ENCODE measurements at regions not wholly inside any gene's neighbourhood (a gene's known extent, or its start where the extent isn't known, plus 50 kb on each side); places are given as distances from the start of the nearest gene placed in this dataset.

DNA sequence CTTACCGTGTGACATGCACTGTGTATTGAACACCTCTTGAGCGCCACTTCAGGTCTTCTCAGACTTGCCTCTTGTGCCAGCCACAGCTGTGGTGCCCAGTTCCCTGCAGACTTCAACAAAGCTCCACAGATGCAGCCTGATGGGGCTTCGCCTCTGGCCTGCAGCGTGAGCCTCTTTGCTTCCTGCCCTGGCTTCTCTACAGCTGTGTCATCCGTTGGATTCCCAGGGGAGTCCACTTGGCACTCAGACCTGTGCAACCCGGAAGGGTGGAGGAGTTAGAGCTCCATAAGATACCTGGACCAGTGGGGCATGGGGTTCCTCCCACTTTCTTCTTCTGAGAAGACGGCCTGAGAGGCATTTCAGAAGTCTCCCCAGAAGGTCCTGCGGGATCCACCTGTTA, 57.7 kb upstream of the BNIP2 start:
- TF ChIP-seq, protein P1, sequence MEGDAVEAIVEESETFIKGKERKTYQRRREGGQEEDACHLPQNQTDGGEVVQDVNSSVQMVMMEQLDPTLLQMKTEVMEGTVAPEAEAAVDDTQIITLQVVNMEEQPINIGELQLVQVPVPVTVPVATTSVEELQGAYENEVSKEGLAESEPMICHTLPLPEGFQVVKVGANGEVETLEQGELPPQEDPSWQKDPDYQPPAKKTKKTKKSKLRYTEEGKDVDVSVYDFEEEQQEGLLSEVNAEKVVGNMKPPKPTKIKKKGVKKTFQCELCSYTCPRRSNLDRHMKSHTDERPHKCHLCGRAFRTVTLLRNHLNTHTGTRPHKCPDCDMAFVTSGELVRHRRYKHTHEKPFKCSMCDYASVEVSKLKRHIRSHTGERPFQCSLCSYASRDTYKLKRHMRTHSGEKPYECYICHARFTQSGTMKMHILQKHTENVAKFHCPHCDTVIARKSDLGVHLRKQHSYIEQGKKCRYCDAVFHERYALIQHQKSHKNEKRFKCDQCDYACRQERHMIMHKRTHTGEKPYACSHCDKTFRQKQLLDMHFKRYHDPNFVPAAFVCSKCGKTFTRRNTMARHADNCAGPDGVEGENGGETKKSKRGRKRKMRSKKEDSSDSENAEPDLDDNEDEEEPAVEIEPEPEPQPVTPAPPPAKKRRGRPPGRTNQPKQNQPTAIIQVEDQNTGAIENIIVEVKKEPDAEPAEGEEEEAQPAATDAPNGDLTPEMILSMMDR (conservative IDR thresholded peaks at IDR 0.05 in 1 of 2, IDR thresholded peaks at IDR 0.05 in 1 of 2; ENCODE audit: extremely low read depth in 1 of 2, insufficient read depth in 1 of 2, low read depth in 1 of 2, low read length in 2 of 2) = no peak
- no peak for TF ChIP-seq EZH2 (IDR thresholded peaks at IDR 0.05; ENCODE audit: borderline replicate concordance, low read length)

Measured in mammary epithelial cell (primary cell).